ENCODE measurements at regions not wholly inside any gene's neighbourhood (a gene's known extent, or its start where the extent isn't known, plus 50 kb on each side); places are given as distances from the start of the nearest gene placed in this dataset.

DNA sequence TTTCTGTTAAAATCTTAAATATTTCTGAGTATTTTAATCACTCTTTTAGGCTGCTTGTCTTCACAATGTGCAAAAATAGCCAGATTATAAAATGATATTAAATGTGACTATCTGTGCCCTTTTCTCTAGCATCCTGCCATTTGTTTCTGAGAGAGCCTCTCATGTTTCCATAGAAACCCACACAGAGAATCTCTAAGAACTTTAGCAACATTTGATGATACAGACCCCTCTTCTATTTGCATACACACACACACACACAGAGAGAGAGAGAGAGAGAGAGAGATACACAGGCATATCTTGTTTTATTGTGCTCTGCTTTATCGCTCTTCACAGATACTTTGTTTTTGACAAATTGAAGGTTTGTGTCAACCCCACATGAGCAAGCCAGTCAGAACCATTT is 134.5 kb upstream of the DDX18 start:
- Histone ChIP-seq H3K27ac (no peak overlapping the region), H3K27me3 (no peaks in the 10 kb centered on the region), H3K36me3 (no peaks in the 10 kb centered on the region), H3K4me1 (no peaks in the 10 kb centered on the region), H3K9me3 (no peaks in the 10 kb centered on the region), H3K4me3 (no peak overlapping the region)
- TF ChIP-seq POLR2AphosphoS5 (IDR thresholded peaks at IDR 0.05) (no peak), EP300 (IDR thresholded peaks at IDR 0.05) (no peak), POLR2A (IDR thresholded peaks at IDR 0.05) (no peak)
- TF ChIP-seq, protein P1, sequence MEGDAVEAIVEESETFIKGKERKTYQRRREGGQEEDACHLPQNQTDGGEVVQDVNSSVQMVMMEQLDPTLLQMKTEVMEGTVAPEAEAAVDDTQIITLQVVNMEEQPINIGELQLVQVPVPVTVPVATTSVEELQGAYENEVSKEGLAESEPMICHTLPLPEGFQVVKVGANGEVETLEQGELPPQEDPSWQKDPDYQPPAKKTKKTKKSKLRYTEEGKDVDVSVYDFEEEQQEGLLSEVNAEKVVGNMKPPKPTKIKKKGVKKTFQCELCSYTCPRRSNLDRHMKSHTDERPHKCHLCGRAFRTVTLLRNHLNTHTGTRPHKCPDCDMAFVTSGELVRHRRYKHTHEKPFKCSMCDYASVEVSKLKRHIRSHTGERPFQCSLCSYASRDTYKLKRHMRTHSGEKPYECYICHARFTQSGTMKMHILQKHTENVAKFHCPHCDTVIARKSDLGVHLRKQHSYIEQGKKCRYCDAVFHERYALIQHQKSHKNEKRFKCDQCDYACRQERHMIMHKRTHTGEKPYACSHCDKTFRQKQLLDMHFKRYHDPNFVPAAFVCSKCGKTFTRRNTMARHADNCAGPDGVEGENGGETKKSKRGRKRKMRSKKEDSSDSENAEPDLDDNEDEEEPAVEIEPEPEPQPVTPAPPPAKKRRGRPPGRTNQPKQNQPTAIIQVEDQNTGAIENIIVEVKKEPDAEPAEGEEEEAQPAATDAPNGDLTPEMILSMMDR (IDR thresholded peaks at IDR 0.05) = no peak
- no peak for ATAC-seq
- 91 to 100% methylated on average over 1 of the region's 1 CpG for WGBS, 2 donors (ENCODE audit: low coverage in 1 of 2)

DNA sequence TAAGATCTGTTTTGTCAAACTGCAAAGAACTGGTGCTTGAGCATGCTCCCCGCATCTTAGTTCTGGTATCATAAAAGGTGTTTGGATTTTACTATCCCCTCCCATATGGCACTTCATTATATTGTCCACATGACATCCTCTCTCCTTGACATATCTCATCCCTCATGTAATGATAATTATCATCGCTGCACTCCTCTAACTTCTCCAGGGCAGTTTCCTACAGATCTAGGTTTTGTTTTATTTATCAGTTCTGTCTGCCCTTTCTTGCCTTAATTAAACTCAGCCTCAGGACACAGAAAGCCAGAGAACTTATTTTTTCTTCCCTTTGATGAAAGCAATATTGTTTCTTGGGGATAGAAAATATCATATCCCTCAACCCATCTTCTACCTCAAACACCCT is 129.6 kb upstream of the DDX18 start:
- WGBS, 2 donors (ENCODE audit: low coverage in 1 of 2) = 73 to 83% methylated on average over 2 of the region's 2 CpGs
- no peak for ATAC-seq
- H3K4me3 ChIP-seq = no peak overlapping the region

DNA sequence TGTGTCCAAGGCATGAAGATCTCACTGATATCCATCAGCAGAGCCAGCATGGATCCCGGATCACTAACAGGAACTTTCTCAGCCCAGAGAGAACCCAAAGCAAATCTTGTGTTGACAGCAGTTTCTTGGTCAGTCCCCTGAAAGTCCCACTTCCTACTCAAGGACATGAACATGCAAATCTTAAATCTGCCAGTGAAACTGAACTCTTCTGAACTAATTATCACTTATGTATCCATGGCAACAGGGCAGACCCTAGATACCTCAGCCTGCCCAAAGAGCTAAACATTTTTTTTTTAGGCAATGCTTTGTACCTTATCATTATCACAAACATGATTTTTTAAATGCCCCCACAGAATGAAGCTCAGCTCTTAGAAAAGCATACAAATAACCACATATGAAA is 127.8 kb upstream of the DDX18 start:
- H3K36me3 ChIP-seq = no peaks in the 10 kb centered on the region
- no peaks in the 10 kb centered on the region for H3K27me3 ChIP-seq
- TF ChIP-seq, protein P1 (IDR thresholded peaks at IDR 0.05) = no peak
- TF ChIP-seq POLR2A (IDR thresholded peaks at IDR 0.05) (no peak), EP300 (IDR thresholded peaks at IDR 0.05) (no peak), POLR2AphosphoS5 (IDR thresholded peaks at IDR 0.05) (no peak)
- WGBS, 2 donors (ENCODE audit: low coverage in 1 of 2) = no CpG with 5 or more reads among the region's 1 CpG
- H3K9me3 ChIP-seq = no peaks in the 10 kb centered on the region
- no peak for ATAC-seq
- no peak overlapping the region for H3K27ac ChIP-seq
- H3K4me3 ChIP-seq = no peak overlapping the region
- H3K4me1 ChIP-seq = no peaks in the 10 kb centered on the region

More for the DNA sequence above, 129.6 kb upstream of the DDX18 start:
- H3K36me3 ChIP-seq = no peaks in the 10 kb centered on the region
- no peaks in the 10 kb centered on the region for H3K4me1 ChIP-seq
- no peaks in the 10 kb centered on the region for H3K9me3 ChIP-seq
- TF ChIP-seq POLR2AphosphoS5 (IDR thresholded peaks at IDR 0.05) = no peak
- no peak overlapping the region for H3K27ac ChIP-seq
- no peaks in the 10 kb centered on the region for H3K27me3 ChIP-seq

DNA sequence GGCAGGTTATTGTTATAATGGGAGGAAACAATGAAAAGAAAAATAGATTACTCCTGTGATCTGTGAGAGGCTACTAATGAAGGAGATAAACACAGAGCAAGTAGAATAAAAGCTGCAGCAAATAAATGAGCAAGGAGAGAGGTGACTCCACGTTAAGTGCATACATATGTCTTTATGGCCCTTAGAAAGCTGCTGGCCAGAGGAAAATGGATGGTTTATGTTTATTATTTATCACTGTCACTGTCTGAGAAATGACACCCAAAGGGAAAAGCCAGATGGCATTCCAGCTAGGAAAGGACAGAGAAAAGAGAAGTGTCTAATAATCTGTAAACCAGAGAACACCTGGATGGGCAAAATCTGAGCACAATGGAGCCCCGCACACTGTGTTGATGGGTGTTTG is 122.9 kb upstream of the DDX18 start:
- Histone ChIP-seq H3K36me3 (no peaks in the 10 kb centered on the region), H3K27ac (no peak overlapping the region), H3K9me3 (no peaks in the 10 kb centered on the region), H3K4me3 (no peak overlapping the region), H3K4me1 (no peaks in the 10 kb centered on the region), H3K27me3 (no peaks in the 10 kb centered on the region)
- TF ChIP-seq, protein P1 (IDR thresholded peaks at IDR 0.05) = no peak
- no peak for TF ChIP-seq POLR2AphosphoS5 (IDR thresholded peaks at IDR 0.05)
- TF ChIP-seq EP300 (IDR thresholded peaks at IDR 0.05) = no peak
- no peak for ATAC-seq
- WGBS, 2 donors (ENCODE audit: low coverage in 1 of 2) = 45 to 60% methylated on average over 2 of the region's 2 CpGs

DNA sequence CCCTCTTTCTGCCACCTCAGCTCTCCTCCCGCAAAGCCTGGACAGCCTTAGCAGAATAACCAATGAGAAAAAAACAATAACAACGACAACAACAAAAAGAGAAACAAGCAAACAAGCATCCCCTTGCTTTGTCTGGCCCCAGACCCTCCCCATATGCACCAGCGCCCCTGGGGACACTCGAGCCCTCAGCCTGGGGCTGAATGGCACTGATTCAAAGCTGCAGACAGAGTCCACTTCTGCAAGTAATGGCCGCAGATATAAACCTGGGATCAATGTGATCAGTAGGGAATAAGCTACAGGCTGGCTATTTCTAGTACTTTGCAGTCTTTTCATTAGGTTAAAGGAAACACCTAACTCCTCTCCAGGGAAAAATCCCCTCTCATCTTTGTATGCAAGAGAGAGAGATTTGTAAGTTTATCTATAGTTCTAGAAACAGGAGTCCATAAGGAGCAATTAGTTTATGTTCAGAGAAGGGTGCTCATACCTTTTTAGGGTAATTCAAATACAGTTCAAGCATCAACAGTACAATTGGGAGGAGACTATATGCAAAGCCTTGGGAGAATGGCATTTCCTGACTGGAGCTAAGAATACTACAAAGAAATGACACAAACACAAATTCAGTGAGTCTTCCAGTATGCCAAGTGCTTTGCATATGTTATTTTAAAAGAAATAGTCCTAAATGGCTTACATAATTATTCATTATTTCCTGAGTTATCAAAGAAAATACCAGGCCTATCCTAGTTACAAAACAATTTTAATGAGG is 122.3 kb upstream of the DDX18 start:
- 72 to 73% methylated on average over 4 to 5 of the region's 5 CpGs for WGBS, 2 donors (ENCODE audit: low coverage in 1 of 2)
- TF ChIP-seq POLR2A (IDR thresholded peaks at IDR 0.05) (no peak), POLR2AphosphoS5 (IDR thresholded peaks at IDR 0.05) (no peak), EP300 (IDR thresholded peaks at IDR 0.05) (no peak)
- TF ChIP-seq, protein P1 (IDR thresholded peaks at IDR 0.05) = no peak
- Histone ChIP-seq H3K36me3 (no peaks in the 10 kb centered on the region), H3K4me1 (no peaks in the 10 kb centered on the region), H3K4me3 (no peak overlapping the region), H3K27ac (no peak overlapping the region), H3K9me3 (no peaks in the 10 kb centered on the region), H3K27me3 (no peaks in the 10 kb centered on the region)
- ATAC-seq = no peak

Measured in gastroesophageal sphincter (tissue), 4 donors.